ENCODE measurements at regions not wholly inside any gene's neighbourhood (a gene's known extent, or its start where the extent isn't known, plus 50 kb on each side); places are given as distances from the start of the nearest gene placed in this dataset.

GRCh38 chr18:27656167-27656778, 471.2 kb upstream of the CHST9 start:
- TF ChIP-seq REST (IDR thresholded peaks at IDR 0.05; ENCODE audit: insufficient replicate concordance, low read depth) (no peak), CTCF (IDR thresholded peaks at IDR 0.05; ENCODE audit: insufficient read depth, low read length) (no peak), POLR2AphosphoS5 (IDR thresholded peaks at IDR 0.05; ENCODE audit: low read depth) (no peak), GABPA (IDR thresholded peaks at IDR 0.05; ENCODE audit: low read depth) (no peak), SPI1 (IDR thresholded peaks at IDR 0.05; ENCODE audit: borderline replicate concordance, low read depth) (no peak)

All from HL-60 (cell line).